Smooth muscle cell (in vitro differentiated cells): ENCODE measurements at regions not wholly inside any gene's neighbourhood (a gene's known extent, or its start where the extent isn't known, plus 50 kb on each side); places are given as distances from the start of the nearest gene placed in this dataset.

ENCODE experiments used
- DNase-seq: peaks from one replicate; lab custom pipeline; 2025; ENCODE audit not compliant: unreplicated experiment; lab: John Stamatoyannopoulos, UW
- H2AFZ ChIP-seq: fragments of 200-600 bp; sonication (generic); 2 replicates; pipeline ENCODE4 v1.6.0; 2016; ENCODE audit warnings: antibody characterized with exemption, low read depth, mild to moderate bottlenecking
- H3F3A ChIP-seq: fragments of 200-600 bp; sonication (generic); 2 replicates; pipeline ENCODE4 v1.6.0; 2017; ENCODE audit warnings: antibody characterized with exemption, low read depth
- H3K27ac ChIP-seq: fragments of 200-600 bp; sonication (generic); 2 replicates; pipeline ENCODE4 v1.5.1; 2016; ENCODE audit warnings: low read depth, mild to moderate bottlenecking
- H3K27me3 ChIP-seq: fragments of 200-600 bp; sonication (generic); 2 replicates; pipeline ENCODE4 v1.6.1; 2016; ENCODE audit warnings: low read depth, mild to moderate bottlenecking
- H3K36me3 ChIP-seq: fragments of 200-600 bp; sonication (generic); 2 replicates; pipeline ENCODE4 v1.5.1; 2016; ENCODE audit warnings: low read depth
- H3K4me1 ChIP-seq: fragments of 200-600 bp; sonication (generic); 2 replicates; pipeline ENCODE4 v1.5.1; 2016; ENCODE audit warnings: low read depth
- H3K4me2 ChIP-seq: fragments of 200-600 bp; sonication (generic); 2 replicates; pipeline ENCODE4 v1.6.0; 2016; ENCODE audit warnings: mild to moderate bottlenecking
- H3K4me3 ChIP-seq: fragments of 200-600 bp; sonication (generic); 2 replicates; pipeline ENCODE4 v1.5.1; 2016; ENCODE audit warnings: mild to moderate bottlenecking
- H3K79me2 ChIP-seq: fragments of 200-600 bp; sonication (generic); 2 replicates; pipeline ENCODE4 v1.6.0; 2016; ENCODE audit warnings: low read depth, mild to moderate bottlenecking
- H3K9ac ChIP-seq: fragments of 200-600 bp; sonication (generic); 2 replicates; pipeline ENCODE4 v1.6.0; 2016; ENCODE audit warnings: low read depth
- H3K9me3 ChIP-seq: fragments of 200-600 bp; sonication (generic); replicated peaks from 2 replicates; pipeline ENCODE4 v1.5.1; 2016; ENCODE audit warnings: low read depth
- H4K20me1 ChIP-seq: fragments of 200-600 bp; sonication (generic); 2 replicates; pipeline ENCODE4 v1.6.0; 2016; ENCODE audit warnings: low read depth
- WGBS: methylation state at CpG from one replicate; pipeline ENCODE4 v1.1.7; 2016; ENCODE audit warnings: low lambda C conversion rate; 5-methylcytosine and 5-hydroxymethylcytosine counted together
- TF ChIP-seq, protein P1 (sequence below): fragments of 200-600 bp; sonication (generic); IDR thresholded peaks from 2 replicates; pipeline ENCODE4 v1.5.1; 2017; ENCODE audit warnings: borderline replicate concordance, mild to moderate bottlenecking, antibody characterized with exemption; ENCODE audit not compliant: insufficient read depth, poor library complexity, severe bottlenecking

DNA sequence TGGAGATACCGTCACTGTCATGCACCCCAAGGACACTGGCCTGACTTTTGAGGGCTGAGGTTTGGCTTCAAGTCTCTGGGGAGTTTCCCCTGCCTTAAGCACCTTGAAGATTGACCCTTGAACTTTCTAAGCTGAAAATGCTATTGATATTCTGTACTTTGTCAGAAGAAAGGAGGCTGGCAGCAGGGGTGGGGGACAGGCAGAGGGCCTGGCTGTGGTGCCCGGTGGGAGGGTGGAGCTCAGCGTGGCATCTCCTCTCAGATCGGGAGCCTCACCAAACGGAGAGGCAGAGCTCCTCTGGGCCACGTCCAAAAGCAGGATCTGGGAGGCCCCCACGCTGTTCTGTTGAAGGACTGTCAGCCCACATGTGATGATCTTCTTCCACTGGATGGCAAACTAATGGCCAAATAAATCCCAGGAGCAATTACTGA lies 305.2 kb upstream of the IRX3 start:
- Histone ChIP-seq H3K9ac (no peak overlapping the region), H3K9me3 (no peaks in the 10 kb centered on the region), H3K4me1 (peaks cover 34% of the 10 kb centered on the region), H3K27me3 (peaks cover 60% of the 10 kb centered on the region), H3K27ac (no peak overlapping the region), H2AFZ (no peak overlapping the region), H3F3A (no peaks in the 10 kb centered on the region), H4K20me1 (no peaks in the 10 kb centered on the region), H3K4me2 (no peak overlapping the region), H3K79me2 (no peaks in the 10 kb centered on the region), H3K4me3 (no peak overlapping the region), H3K36me3 (no peaks in the 10 kb centered on the region)
- TF ChIP-seq, protein P1, sequence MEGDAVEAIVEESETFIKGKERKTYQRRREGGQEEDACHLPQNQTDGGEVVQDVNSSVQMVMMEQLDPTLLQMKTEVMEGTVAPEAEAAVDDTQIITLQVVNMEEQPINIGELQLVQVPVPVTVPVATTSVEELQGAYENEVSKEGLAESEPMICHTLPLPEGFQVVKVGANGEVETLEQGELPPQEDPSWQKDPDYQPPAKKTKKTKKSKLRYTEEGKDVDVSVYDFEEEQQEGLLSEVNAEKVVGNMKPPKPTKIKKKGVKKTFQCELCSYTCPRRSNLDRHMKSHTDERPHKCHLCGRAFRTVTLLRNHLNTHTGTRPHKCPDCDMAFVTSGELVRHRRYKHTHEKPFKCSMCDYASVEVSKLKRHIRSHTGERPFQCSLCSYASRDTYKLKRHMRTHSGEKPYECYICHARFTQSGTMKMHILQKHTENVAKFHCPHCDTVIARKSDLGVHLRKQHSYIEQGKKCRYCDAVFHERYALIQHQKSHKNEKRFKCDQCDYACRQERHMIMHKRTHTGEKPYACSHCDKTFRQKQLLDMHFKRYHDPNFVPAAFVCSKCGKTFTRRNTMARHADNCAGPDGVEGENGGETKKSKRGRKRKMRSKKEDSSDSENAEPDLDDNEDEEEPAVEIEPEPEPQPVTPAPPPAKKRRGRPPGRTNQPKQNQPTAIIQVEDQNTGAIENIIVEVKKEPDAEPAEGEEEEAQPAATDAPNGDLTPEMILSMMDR: no peak
- WGBS: 18% methylated on average over 7 of the region's 7 CpGs
- DNase-seq: no peak

DNA sequence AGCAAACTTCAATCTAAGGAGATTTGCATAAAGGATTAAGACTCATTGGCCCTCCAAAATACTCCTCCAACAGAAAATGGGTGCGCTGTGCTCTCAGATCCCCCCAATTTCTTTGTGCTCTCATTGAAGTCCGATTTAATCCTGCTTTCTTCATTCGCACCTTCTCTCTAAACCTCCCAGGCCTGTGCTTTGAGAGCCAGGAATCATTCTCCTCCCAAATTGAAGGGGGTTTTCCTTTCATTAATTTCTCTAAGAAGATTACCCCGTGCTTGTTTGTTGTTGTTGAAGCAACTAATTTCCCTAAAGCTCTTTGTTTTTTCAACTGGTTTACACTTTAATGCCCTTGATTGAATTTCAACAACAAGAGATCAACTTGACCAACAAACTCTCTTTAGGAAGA lies 304.2 kb upstream of the IRX3 start:
- no peaks in the 10 kb centered on the region for H3F3A ChIP-seq
- no peak overlapping the region for H3K4me3 ChIP-seq
- no peaks in the 10 kb centered on the region for H4K20me1 ChIP-seq
- no peaks in the 10 kb centered on the region for H3K9me3 ChIP-seq
- TF ChIP-seq, protein P1: no peak
- H2AFZ ChIP-seq: no peak overlapping the region
- H3K4me1 ChIP-seq: peaks cover 34% of the 10 kb centered on the region
- DNase-seq: no peak
- H3K4me2 ChIP-seq: no peak overlapping the region
- no peak overlapping the region for H3K27ac ChIP-seq
- peaks cover 54% of the 10 kb centered on the region for H3K27me3 ChIP-seq
- no peaks in the 10 kb centered on the region for H3K36me3 ChIP-seq
- no peaks in the 10 kb centered on the region for H3K79me2 ChIP-seq
- 55% methylated on average over 4 of the region's 4 CpGs for WGBS
- H3K9ac ChIP-seq: no peak overlapping the region

- Histone ChIP-seq H3F3A (no peaks in the 10 kb centered on the region), H3K4me3 (no peak overlapping the region), H3K4me2 (no peak overlapping the region), H3K9me3 (no peaks in the 10 kb centered on the region), H3K79me2 (no peaks in the 10 kb centered on the region), H3K27ac (no peak overlapping the region), H3K27me3 (peaks cover 40% of the 10 kb centered on the region), H2AFZ (no peak overlapping the region), H3K36me3 (no peaks in the 10 kb centered on the region), H3K4me1 (peaks cover 34% of the 10 kb centered on the region), H4K20me1 (no peaks in the 10 kb centered on the region), H3K9ac (no peak overlapping the region)
- TF ChIP-seq, protein P1: no peak
- no peak for DNase-seq
- 74% methylated on average over 5 of the region's 5 CpGs for WGBS
Observed at GRCh38 chr16:54589326-54589725, 302.7 kb upstream of the IRX3 start.

DNA sequence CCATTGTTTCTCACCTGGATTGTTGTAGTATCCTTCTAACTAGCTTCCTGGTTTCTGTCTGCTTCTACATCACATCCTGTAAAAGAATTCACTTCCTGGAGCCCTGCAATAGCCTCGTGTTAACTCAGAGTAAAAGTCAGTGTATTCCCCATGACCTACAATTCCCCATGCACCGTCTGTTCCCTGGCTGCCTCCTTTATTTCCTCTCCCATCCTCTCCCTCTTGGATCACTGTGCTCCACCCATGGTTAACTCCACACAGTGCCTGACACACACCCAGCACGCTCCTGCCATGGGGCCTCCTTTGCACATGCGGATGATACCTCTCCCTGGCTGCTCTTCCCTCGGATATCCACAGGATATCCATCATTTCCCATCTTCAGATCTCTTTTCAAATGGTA lies 301.4 kb upstream of the IRX3 start:
- no peaks in the 10 kb centered on the region for H3K9me3 ChIP-seq
- no peaks in the 10 kb centered on the region for H3K36me3 ChIP-seq
- no peak overlapping the region for H2AFZ ChIP-seq
- H3K9ac ChIP-seq: no peak overlapping the region
- H3K79me2 ChIP-seq: no peaks in the 10 kb centered on the region
- H3K27me3 ChIP-seq: peaks cover 27% of the 10 kb centered on the region
- no peak overlapping the region for H3K27ac ChIP-seq
- H3K4me1 ChIP-seq: peaks cover 32% of the 10 kb centered on the region
- no peak overlapping the region for H3K4me2 ChIP-seq
- DNase-seq: no peak
- WGBS: 90% methylated on average over 5 of the region's 5 CpGs
- no peak overlapping the region for H3K4me3 ChIP-seq
- no peaks in the 10 kb centered on the region for H3F3A ChIP-seq
- TF ChIP-seq, protein P1: no peak
- H4K20me1 ChIP-seq: no peaks in the 10 kb centered on the region
